Cardiac muscle cell (in vitro differentiated cells and primary cell): ENCODE measurements at regions not wholly inside any gene's neighbourhood (a gene's known extent, or its start where the extent isn't known, plus 50 kb on each side); places are given as distances from the start of the nearest gene placed in this dataset.
A peak's percentile ranks its signal among the peaks of the same experiment; 100 is the strongest.

Experiments
- DNase-seq, 2 donors: peaks; one replicate each; pipeline versions ENCODE4 v3.0.0 to v3.0.0-alpha.2; 2010 to 2017; ENCODE audit warnings: low read depth in 1 of 2, low spot score in 1 of 2
- H3K27ac ChIP-seq: fragments of 200-600 bp; sonication (generic); 2 replicates; pipeline ENCODE4 v1.5.1; 2016
- H3K27me3 ChIP-seq: fragments of 200-600 bp; sonication (generic); 2 replicates; pipeline ENCODE4 v1.6.0; 2016; ENCODE audit warnings: control low read depth
- H3K36me3 ChIP-seq: fragments of 200-600 bp; sonication (generic); 2 replicates; pipeline ENCODE4 v1.5.1; 2016; ENCODE audit warnings: control low read depth
- H3K4me1 ChIP-seq: fragments of 200-600 bp; sonication (generic); 2 replicates; pipeline ENCODE4 v1.8.1; 2017; ENCODE audit warnings: low read depth, mild to moderate bottlenecking, mixed run types
- H3K4me3 ChIP-seq: fragments of 200-600 bp; sonication (generic); 2 replicates; pipeline ENCODE4 v1.5.1; 2016; ENCODE audit warnings: mild to moderate bottlenecking
- H3K9me3 ChIP-seq: fragments of 200-600 bp; sonication (generic); 2 replicates; pipeline ENCODE4 v1.5.1; 2017; ENCODE audit warnings: low read depth, mild to moderate bottlenecking, control low read depth
- TF ChIP-seq, protein P1 (sequence below): IDR thresholded peaks from 2 replicates; pipeline ENCODE4 v1.5.1; 2012; ENCODE audit warnings: low read depth, mild to moderate bottlenecking, low read length

DNA sequence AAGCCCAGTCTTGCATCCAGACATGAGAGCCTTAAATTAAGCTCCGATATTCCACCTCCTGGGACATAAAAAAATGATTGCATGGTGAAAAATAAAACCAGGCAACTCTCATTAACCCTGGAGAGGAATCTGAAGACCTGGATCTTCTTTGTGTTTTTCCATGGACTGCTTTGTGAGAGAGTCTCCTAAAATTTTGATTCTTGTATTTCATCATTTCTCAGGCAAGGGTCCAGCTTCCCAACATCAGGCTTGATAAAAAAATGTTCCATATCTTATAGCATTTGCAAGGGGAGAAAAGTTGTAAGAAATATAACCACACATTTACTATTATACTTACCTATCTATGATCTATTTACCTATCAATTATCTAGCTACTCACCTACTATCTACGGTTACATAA, 327.5 kb upstream of the SPHKAP start:
- TF ChIP-seq, protein P1, sequence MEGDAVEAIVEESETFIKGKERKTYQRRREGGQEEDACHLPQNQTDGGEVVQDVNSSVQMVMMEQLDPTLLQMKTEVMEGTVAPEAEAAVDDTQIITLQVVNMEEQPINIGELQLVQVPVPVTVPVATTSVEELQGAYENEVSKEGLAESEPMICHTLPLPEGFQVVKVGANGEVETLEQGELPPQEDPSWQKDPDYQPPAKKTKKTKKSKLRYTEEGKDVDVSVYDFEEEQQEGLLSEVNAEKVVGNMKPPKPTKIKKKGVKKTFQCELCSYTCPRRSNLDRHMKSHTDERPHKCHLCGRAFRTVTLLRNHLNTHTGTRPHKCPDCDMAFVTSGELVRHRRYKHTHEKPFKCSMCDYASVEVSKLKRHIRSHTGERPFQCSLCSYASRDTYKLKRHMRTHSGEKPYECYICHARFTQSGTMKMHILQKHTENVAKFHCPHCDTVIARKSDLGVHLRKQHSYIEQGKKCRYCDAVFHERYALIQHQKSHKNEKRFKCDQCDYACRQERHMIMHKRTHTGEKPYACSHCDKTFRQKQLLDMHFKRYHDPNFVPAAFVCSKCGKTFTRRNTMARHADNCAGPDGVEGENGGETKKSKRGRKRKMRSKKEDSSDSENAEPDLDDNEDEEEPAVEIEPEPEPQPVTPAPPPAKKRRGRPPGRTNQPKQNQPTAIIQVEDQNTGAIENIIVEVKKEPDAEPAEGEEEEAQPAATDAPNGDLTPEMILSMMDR: no peak
- Histone ChIP-seq H3K27ac (no peak overlapping the region), H3K27me3 (no peaks in the 10 kb centered on the region), H3K4me3 (no peak overlapping the region), H3K36me3 (no peaks in the 10 kb centered on the region), H3K4me1 (peaks cover 23% of the 10 kb centered on the region), H3K9me3 (no peaks in the 10 kb centered on the region)
- no peak for DNase-seq

DNA sequence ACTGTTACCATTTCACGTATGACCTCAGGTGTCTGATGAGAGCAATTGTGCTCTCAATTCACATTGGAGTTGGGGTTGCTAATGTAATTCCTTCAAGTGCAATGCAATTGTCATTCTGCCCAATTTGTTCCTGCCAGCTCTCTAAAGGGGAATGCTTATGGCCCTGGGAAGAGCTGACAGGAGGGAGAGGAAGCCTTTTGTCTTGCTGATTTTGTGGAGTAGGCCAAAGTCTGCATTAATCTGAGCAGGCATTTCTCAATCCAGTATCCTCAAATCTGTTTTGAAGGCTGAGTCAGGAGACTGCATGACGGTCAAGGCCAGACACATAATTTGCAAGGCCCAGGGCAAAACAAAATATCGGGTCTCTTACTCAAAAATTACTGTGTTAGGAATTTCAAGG, 326.4 kb upstream of the SPHKAP start:
- H3K36me3 ChIP-seq: no peaks in the 10 kb centered on the region
- no peak overlapping the region for H3K4me3 ChIP-seq
- TF ChIP-seq, protein P1: no peak

DNA sequence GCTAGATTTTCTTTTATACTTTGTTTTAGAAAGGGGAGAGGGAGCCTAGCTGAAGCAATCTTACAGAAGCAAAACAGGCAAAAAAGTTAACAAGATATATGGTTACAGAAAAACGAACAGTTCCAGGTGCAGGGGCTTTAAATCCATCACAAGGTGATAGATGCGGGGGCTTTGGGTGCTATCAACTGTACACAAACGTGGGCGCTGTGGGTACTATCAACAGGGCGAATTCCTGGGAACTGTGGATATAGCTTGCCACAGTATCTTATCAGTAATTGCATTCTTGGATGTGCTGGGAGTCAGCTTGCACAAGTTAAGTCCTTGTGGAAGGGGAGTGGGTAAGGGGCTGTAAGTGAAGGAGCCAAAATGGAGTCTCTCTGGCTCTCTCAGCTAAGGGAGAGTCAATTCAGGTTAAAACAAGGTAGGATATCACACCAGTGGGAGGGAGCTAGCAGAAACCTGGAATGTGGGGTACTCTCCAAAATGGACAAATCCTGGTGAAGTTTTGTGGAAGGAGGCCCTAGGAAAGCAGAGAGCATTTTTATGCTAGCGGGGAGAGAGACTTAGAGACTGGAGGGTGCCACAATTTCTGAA, 325.8 kb upstream of the SPHKAP start:
- Histone ChIP-seq H3K27ac (peak overlapping the region; percentile 77), H3K4me1 (peaks cover 22% of the 10 kb centered on the region), H3K9me3 (no peaks in the 10 kb centered on the region), H3K27me3 (no peaks in the 10 kb centered on the region), H3K4me3 (no peak overlapping the region), H3K36me3 (no peaks in the 10 kb centered on the region)
- DNase-seq: peak in 1 of 2 donors; percentile 2
- TF ChIP-seq, protein P1: no peak

More for the DNA sequence above, 326.4 kb upstream of the SPHKAP start:
- Histone ChIP-seq H3K4me1 (peaks cover 23% of the 10 kb centered on the region), H3K27me3 (no peaks in the 10 kb centered on the region), H3K9me3 (no peaks in the 10 kb centered on the region), H3K27ac (peak overlapping the region; percentile 77)
- DNase-seq: peak in 1 of 2 donors; percentile 13

DNA sequence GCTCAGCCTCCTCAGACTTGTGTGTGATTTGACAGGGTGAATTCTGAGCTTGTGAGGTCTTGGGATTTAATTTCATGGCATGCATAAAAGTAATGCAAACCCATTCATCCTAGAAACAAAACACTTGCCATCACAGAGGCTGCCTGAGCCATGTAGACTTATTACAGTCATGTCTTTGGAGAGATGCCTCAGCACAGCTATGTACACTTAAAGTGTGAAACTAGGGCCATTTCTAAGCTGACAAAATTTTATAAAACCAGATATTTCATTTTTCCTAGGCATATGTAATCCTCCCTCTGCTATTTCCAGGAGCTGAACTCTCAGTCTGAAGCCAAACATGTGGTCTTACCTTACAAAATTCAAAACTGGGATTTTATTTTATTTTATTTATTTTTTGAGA, 322.2 kb upstream of the SPHKAP start:
- no peaks in the 10 kb centered on the region for H3K9me3 ChIP-seq
- no peak for DNase-seq
- TF ChIP-seq, protein P1: no peak
- no peak overlapping the region for H3K4me3 ChIP-seq
- H3K4me1 ChIP-seq: peaks cover 18% of the 10 kb centered on the region
- no peaks in the 10 kb centered on the region for H3K36me3 ChIP-seq
- H3K27ac ChIP-seq: no peak overlapping the region
- no peaks in the 10 kb centered on the region for H3K27me3 ChIP-seq

DNA sequence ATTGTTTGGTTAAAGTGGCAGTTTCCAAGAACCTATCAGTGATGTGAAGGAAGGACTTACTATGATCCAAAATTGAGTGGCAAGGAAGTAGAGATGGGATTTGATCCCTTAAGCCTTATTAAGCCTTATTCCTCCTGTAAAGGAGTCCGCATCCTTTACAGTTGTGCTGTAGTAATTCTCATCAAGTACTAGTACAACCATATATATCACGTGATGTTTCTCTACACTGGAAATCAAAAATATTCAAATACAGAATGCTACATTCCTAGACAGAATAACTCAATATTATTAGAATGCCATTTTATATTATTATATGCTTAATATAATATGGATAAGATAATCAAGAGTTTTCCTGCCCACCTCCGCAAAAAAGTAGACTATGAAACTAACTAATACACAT, 312.4 kb upstream of the SPHKAP start:
- Histone ChIP-seq H3K4me3 (no peak overlapping the region), H3K36me3 (no peaks in the 10 kb centered on the region), H3K27ac (no peak overlapping the region), H3K27me3 (no peaks in the 10 kb centered on the region), H3K4me1 (no peaks in the 10 kb centered on the region), H3K9me3 (no peaks in the 10 kb centered on the region)
- TF ChIP-seq, protein P1: no peak
- no peak for DNase-seq
